Smooth muscle cell (in vitro differentiated cells): ENCODE measurements at regions not wholly inside any gene's neighbourhood (a gene's known extent, or its start where the extent isn't known, plus 50 kb on each side); places are given as distances from the start of the nearest gene placed in this dataset.

Experiments used
- DNase-seq: peaks from one replicate; lab custom pipeline; 2025; ENCODE audit not compliant: unreplicated experiment; lab: John Stamatoyannopoulos, UW
- H2AFZ ChIP-seq: fragments of 200-600 bp; sonication (generic); 2 replicates; pipeline ENCODE4 v1.6.0; 2016; ENCODE audit warnings: antibody characterized with exemption, low read depth, mild to moderate bottlenecking
- H3F3A ChIP-seq: fragments of 200-600 bp; sonication (generic); 2 replicates; pipeline ENCODE4 v1.6.0; 2017; ENCODE audit warnings: antibody characterized with exemption, low read depth
- H3K27ac ChIP-seq: fragments of 200-600 bp; sonication (generic); 2 replicates; pipeline ENCODE4 v1.5.1; 2016; ENCODE audit warnings: low read depth, mild to moderate bottlenecking
- H3K27me3 ChIP-seq: fragments of 200-600 bp; sonication (generic); 2 replicates; pipeline ENCODE4 v1.6.1; 2016; ENCODE audit warnings: low read depth, mild to moderate bottlenecking
- H3K36me3 ChIP-seq: fragments of 200-600 bp; sonication (generic); 2 replicates; pipeline ENCODE4 v1.5.1; 2016; ENCODE audit warnings: low read depth
- H3K4me1 ChIP-seq: fragments of 200-600 bp; sonication (generic); 2 replicates; pipeline ENCODE4 v1.5.1; 2016; ENCODE audit warnings: low read depth
- H3K4me2 ChIP-seq: fragments of 200-600 bp; sonication (generic); 2 replicates; pipeline ENCODE4 v1.6.0; 2016; ENCODE audit warnings: mild to moderate bottlenecking
- H3K4me3 ChIP-seq: fragments of 200-600 bp; sonication (generic); 2 replicates; pipeline ENCODE4 v1.5.1; 2016; ENCODE audit warnings: mild to moderate bottlenecking
- H3K79me2 ChIP-seq: fragments of 200-600 bp; sonication (generic); 2 replicates; pipeline ENCODE4 v1.6.0; 2016; ENCODE audit warnings: low read depth, mild to moderate bottlenecking
- H3K9ac ChIP-seq: fragments of 200-600 bp; sonication (generic); 2 replicates; pipeline ENCODE4 v1.6.0; 2016; ENCODE audit warnings: low read depth
- H3K9me3 ChIP-seq: fragments of 200-600 bp; sonication (generic); replicated peaks from 2 replicates; pipeline ENCODE4 v1.5.1; 2016; ENCODE audit warnings: low read depth
- H4K20me1 ChIP-seq: fragments of 200-600 bp; sonication (generic); 2 replicates; pipeline ENCODE4 v1.6.0; 2016; ENCODE audit warnings: low read depth
- CTCF ChIP-seq: fragments of 200-600 bp; sonication (generic); IDR thresholded peaks from 2 replicates; pipeline ENCODE4 v1.5.1; 2017; ENCODE audit warnings: borderline replicate concordance, mild to moderate bottlenecking, antibody characterized with exemption; ENCODE audit not compliant: insufficient read depth, poor library complexity, severe bottlenecking
- WGBS: methylation state at CpG from one replicate; pipeline ENCODE4 v1.1.7; 2016; ENCODE audit warnings: low lambda C conversion rate; 5-methylcytosine and 5-hydroxymethylcytosine counted together

DNA sequence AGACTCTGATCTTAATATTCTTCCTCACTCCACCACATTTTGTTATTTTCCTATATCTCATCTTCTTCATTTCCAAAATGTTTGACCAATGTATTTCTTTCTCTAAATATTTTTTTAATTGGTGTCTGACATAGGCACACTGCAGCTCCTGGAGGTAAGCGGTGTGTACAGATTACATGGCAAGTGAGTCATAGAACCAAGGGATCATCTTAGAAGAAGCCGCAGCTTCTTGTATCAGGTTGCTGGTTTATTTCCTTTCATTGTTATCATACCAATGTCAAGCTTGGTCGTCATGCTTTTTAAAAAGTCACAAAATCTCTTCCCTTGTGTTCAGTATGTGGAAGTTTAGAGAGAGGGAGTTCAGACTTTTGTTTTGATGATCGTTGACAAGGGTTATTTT, 526.1 kb upstream of the CDH18 start:
- no peak overlapping the region for H3K27ac ChIP-seq
- no peaks in the 10 kb centered on the region for H4K20me1 ChIP-seq
- H3K27me3 ChIP-seq: no peaks in the 10 kb centered on the region
- H3F3A ChIP-seq: no peaks in the 10 kb centered on the region
- 61% methylated on average over 4 of the region's 4 CpGs for WGBS
- no peaks in the 10 kb centered on the region for H3K9me3 ChIP-seq
- no peak overlapping the region for H3K9ac ChIP-seq
- no peak for TF ChIP-seq CTCF
- H3K4me3 ChIP-seq: no peak overlapping the region
- no peak overlapping the region for H3K4me2 ChIP-seq
- no peak overlapping the region for H2AFZ ChIP-seq
- H3K4me1 ChIP-seq: no peaks in the 10 kb centered on the region
- DNase-seq: no peak
- H3K36me3 ChIP-seq: no peaks in the 10 kb centered on the region
- H3K79me2 ChIP-seq: no peaks in the 10 kb centered on the region

DNA sequence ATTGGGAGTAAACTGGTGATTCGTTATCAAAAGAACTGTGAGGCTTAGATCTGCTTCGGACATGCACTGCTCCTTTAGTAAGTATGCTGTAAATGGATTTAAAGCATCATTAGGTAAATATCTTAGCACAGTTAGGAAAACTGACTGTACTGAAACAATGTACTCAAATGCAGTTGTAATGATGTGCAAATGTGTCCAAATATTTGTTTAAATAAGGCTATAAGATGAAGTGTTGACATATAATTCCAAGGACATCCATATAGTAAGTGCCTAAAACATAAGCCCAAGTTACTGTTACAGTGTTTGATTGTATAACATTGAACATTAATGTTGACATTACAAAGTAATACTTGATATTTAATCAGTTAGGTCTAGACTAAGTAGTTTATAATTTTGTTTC, 512.5 kb upstream of the CDH18 start:
- no peaks in the 10 kb centered on the region for H3K4me1 ChIP-seq
- no peak overlapping the region for H3K27ac ChIP-seq
- H3F3A ChIP-seq: no peaks in the 10 kb centered on the region
- WGBS: 83% methylated on average over 2 of the region's 2 CpGs
- H4K20me1 ChIP-seq: no peaks in the 10 kb centered on the region
- peaks cover 4% of the 10 kb centered on the region for H3K27me3 ChIP-seq
- H3K79me2 ChIP-seq: no peaks in the 10 kb centered on the region
- no peak overlapping the region for H3K4me3 ChIP-seq
- no peaks in the 10 kb centered on the region for H3K36me3 ChIP-seq
- no peak overlapping the region for H3K4me2 ChIP-seq
- no peak overlapping the region for H2AFZ ChIP-seq
- no peak overlapping the region for H3K9ac ChIP-seq
- TF ChIP-seq CTCF: no peak
- H3K9me3 ChIP-seq: no peaks in the 10 kb centered on the region
- no peak for DNase-seq

GRCh38 chr5:20498926-20499325, 510.9 kb upstream of the CDH18 start:
- Histone ChIP-seq H3K4me3 (no peak overlapping the region), H3K36me3 (no peaks in the 10 kb centered on the region), H3K4me1 (no peaks in the 10 kb centered on the region), H4K20me1 (no peaks in the 10 kb centered on the region), H3K4me2 (no peak overlapping the region), H3K27ac (no peak overlapping the region), H3K79me2 (no peaks in the 10 kb centered on the region), H3K27me3 (peaks cover 4% of the 10 kb centered on the region), H3F3A (no peaks in the 10 kb centered on the region), H3K9ac (no peak overlapping the region), H3K9me3 (no peaks in the 10 kb centered on the region), H2AFZ (no peak overlapping the region)
- no peak for DNase-seq
- no peak for TF ChIP-seq CTCF
- 78% methylated on average over 3 of the region's 3 CpGs for WGBS

- no peak for DNase-seq
- no peak overlapping the region for H2AFZ ChIP-seq
These were observed 510.1 kb upstream of the CDH18 start for GRCh38 chr5:20498102-20498501.

More at GRCh38 chr5:20498102-20498501, 510.1 kb upstream of the CDH18 start:
- H3K4me1 ChIP-seq: no peaks in the 10 kb centered on the region
- 100% methylated on average over 1 of the region's 1 CpG for WGBS
- no peaks in the 10 kb centered on the region for H3K79me2 ChIP-seq
- H3K4me3 ChIP-seq: no peak overlapping the region
- no peak overlapping the region for H3K9ac ChIP-seq
- H4K20me1 ChIP-seq: no peaks in the 10 kb centered on the region
- H3K27me3 ChIP-seq: peaks cover 4% of the 10 kb centered on the region
- no peak overlapping the region for H3K4me2 ChIP-seq
- H3K27ac ChIP-seq: no peak overlapping the region
- H3K36me3 ChIP-seq: no peaks in the 10 kb centered on the region
- TF ChIP-seq CTCF: no peak
- no peaks in the 10 kb centered on the region for H3K9me3 ChIP-seq
- no peaks in the 10 kb centered on the region for H3F3A ChIP-seq
